CD4-positive, alpha-beta T cell (primary cell): ENCODE measurements at regions not wholly inside any gene's neighbourhood (a gene's known extent, or its start where the extent isn't known, plus 50 kb on each side); places are given as distances from the start of the nearest gene placed in this dataset.

Source experiments
- ATAC-seq: fragments of 200-7000 bp; cut with Tn5 transposase; one replicate; pipeline ENCODE4 v1.10.0; 2022; ENCODE audit warnings: mild to moderate bottlenecking; ENCODE audit not compliant: poor library complexity
- CTCF ChIA-PET: fragments of 350-600 bp; sonication (Branson Sonifier 250); formaldehyde crosslinking; loops from one replicate; lab custom pipeline; 2021; ENCODE audit warnings: antibody characterized with exemption, inconsistent platforms; lab: Charles Lee
- POLR2A ChIA-PET: fragments of 350-600 bp; sonication (Branson Sonifier 250); formaldehyde crosslinking; loops from one replicate; lab custom pipeline; 2021; ENCODE audit warnings: antibody characterized with exemption, inconsistent platforms; lab: Charles Lee
- DNase-seq, 14 experiments: peaks; one replicate each; pipeline ENCODE4 v3.0.0-alpha.2; 2013 to 2020; ENCODE audit warnings: mixed read lengths in 2 of 14
- H3K27ac ChIP-seq, 2 donors: one replicate each; pipeline versions ENCODE4 v1.5.1 to v1.7.0; 2013; ENCODE audit warnings: low read length in 2 of 2, low read depth in 1 of 2, mild to moderate bottlenecking in 1 of 2
- H3K27me3 ChIP-seq, 2 experiments: 1 replicate in 1 of 2; 2 replicates in 1 of 2; pipeline versions ENCODE4 v1.6.1 to v1.7.0; 2013; ENCODE audit warnings: low read length in 2 of 2, control low read depth in 1 of 2, mild to moderate bottlenecking in 1 of 2, moderate library complexity in 1 of 2; ENCODE audit not compliant: insufficient read depth in 2 of 2, control insufficient read depth in 1 of 2
- H3K36me3 ChIP-seq: one replicate; pipeline ENCODE4 v1.6.1; 2013; ENCODE audit warnings: low read length, control low read depth; ENCODE audit not compliant: insufficient read depth
- H3K4me1 ChIP-seq: one replicate; pipeline ENCODE4 v1.6.1; 2013; ENCODE audit warnings: low read length, control low read depth; ENCODE audit not compliant: insufficient read depth
- H3K4me3 ChIP-seq: one replicate; pipeline ENCODE4 v1.5.1; 2013; ENCODE audit warnings: mild to moderate bottlenecking, low read length, moderate library complexity
- H3K9me3 ChIP-seq, 2 experiments: 1 replicate in 1 of 2; 2 replicates in 1 of 2; pipeline versions ENCODE4 v1.6.1 to v1.7.0; 2013; ENCODE audit warnings: low read length in 2 of 2, mild to moderate bottlenecking in 2 of 2, control low read depth in 1 of 2, moderate library complexity in 1 of 2; ENCODE audit not compliant: control insufficient read depth in 1 of 2, insufficient read depth in 1 of 2
- H3K27ac Mint-ChIP-seq: one replicate; pipeline ENCODE4 v1.8.0; 2020; ENCODE audit warnings: mixed read lengths
- H3K27me3 Mint-ChIP-seq: one replicate; pipeline ENCODE4 v1.8.0; 2021; ENCODE audit warnings: mixed read lengths
- H3K36me3 Mint-ChIP-seq: one replicate; pipeline ENCODE4 v1.8.0; 2021; ENCODE audit warnings: low read depth, mixed read lengths
- H3K4me1 Mint-ChIP-seq: one replicate; pipeline ENCODE4 v1.8.0; 2021; ENCODE audit warnings: low read depth, mixed read lengths
- H3K4me3 Mint-ChIP-seq: one replicate; pipeline ENCODE4 v1.8.0; 2020; ENCODE audit warnings: mild to moderate bottlenecking, mixed read lengths
- H3K9me3 Mint-ChIP-seq: one replicate; pipeline ENCODE4 v1.8.0; 2020; ENCODE audit warnings: mixed read lengths
- intact Hi-C, 2 experiments: fragments of 100-400 bp; cut with DNase I in 1 of 2; cut with micrococcal nuclease in 1 of 2; formaldehyde crosslinking; loops; one replicate each; pipeline versions ENCODE4 v1.15.1 to v1.9.0; 2023 to 2025; cut with DNase I, micrococcal nuclease
- TF ChIP-seq, protein P1 (sequence below): fragments of 200-600 bp; IDR thresholded peaks from one replicate; pipeline ENCODE4 v1.8.0; 2022; ENCODE audit warnings: antibody characterized with exemption, mild to moderate bottlenecking

GRCh38 chr3:14274612-14274936 is 96.0 kb downstream of the LSM3 start:
- TF ChIP-seq, protein P1, sequence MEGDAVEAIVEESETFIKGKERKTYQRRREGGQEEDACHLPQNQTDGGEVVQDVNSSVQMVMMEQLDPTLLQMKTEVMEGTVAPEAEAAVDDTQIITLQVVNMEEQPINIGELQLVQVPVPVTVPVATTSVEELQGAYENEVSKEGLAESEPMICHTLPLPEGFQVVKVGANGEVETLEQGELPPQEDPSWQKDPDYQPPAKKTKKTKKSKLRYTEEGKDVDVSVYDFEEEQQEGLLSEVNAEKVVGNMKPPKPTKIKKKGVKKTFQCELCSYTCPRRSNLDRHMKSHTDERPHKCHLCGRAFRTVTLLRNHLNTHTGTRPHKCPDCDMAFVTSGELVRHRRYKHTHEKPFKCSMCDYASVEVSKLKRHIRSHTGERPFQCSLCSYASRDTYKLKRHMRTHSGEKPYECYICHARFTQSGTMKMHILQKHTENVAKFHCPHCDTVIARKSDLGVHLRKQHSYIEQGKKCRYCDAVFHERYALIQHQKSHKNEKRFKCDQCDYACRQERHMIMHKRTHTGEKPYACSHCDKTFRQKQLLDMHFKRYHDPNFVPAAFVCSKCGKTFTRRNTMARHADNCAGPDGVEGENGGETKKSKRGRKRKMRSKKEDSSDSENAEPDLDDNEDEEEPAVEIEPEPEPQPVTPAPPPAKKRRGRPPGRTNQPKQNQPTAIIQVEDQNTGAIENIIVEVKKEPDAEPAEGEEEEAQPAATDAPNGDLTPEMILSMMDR: no peak
- DNase-seq: no peak

DNA sequence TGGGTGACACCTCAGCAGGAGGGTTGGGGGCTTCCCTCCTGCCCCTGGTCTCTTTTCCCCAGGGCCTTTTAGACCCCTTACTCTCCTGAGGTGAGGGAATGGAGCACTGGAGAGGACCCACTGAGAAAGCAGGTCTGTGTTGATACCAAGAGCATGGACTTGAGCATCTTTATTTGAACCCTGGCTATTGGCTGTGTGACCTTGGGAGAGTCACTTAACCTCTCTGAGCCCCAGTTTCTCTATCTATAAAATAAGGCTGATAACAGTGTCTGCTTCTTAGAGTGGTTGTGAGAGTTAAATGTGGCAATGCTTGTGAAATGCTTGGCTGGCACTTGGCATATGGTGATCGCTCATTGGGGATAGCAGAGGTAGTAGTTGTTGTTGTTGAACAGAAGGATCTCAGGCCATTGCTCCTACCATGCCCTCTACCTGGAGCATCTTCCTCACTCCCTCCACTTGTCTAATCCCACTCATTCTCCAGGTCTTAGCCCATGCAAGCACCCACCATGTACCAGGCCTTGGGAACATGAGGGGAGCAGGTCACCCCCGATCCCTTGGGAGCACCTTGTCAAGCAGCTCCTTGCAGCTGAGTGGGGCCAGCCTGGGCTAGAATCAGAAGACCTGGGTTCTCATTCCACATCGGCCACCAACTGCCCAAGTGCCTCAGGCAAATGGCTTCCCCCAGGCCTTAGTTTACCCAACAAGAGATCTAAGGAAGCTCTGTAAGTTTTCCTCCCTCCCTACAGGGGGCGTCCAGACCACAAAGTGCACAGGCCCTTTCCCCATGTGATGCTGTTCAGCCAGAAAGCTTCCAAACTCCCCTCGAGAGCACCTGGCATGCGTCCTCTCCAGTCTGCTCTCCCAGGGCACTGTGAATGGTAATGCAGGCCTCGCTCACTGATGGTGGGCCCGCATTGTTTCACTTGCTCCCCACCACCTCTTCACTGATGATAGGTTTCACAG is 96.7 kb downstream of the LSM3 start:
- Mint-ChIP-seq H3K4me3 (no peak overlapping the region), H3K27me3 (no peaks in the 10 kb centered on the region), H3K4me1 (no peaks in the 10 kb centered on the region), H3K27ac (no peak overlapping the region), H3K36me3 (no peaks in the 10 kb centered on the region), H3K9me3 (no peaks in the 10 kb centered on the region)
- TF ChIP-seq, protein P1: no peak
- Histone ChIP-seq H3K9me3 (no peaks in the 10 kb centered on the region), H3K4me3 (no peak overlapping the region), H3K4me1 (no peaks in the 10 kb centered on the region), H3K36me3 (no peaks in the 10 kb centered on the region), H3K27ac (no peak overlapping the region), H3K27me3 (peaks cover 0 to 3% of the 10 kb centered on the region in 2 experiments)
- POLR2A ChIA-PET: no interaction called here
- DNase-seq: peak in 3 of 14 experiments; percentile 14 to 33 (median 18)
- intact Hi-C loops: no loop called here
- ATAC-seq: no peak
- CTCF ChIA-PET: no interaction called here

More at GRCh38 chr3:14274612-14274936, 96.0 kb downstream of the LSM3 start:
- Mint-ChIP-seq H3K4me3 (no peak overlapping the region), H3K27ac (no peak overlapping the region), H3K27me3 (no peaks in the 10 kb centered on the region), H3K36me3 (no peaks in the 10 kb centered on the region), H3K9me3 (no peaks in the 10 kb centered on the region), H3K4me1 (no peaks in the 10 kb centered on the region)
- peaks cover 0 to 3% of the 10 kb centered on the region in 2 experiments for H3K27me3 ChIP-seq
- no peaks in the 10 kb centered on the region for H3K36me3 ChIP-seq
- ChIA-PET POLR2A (no interaction called here), CTCF (no interaction called here)
- no peak overlapping the region for H3K4me3 ChIP-seq
- ATAC-seq: no peak
- no peaks in the 10 kb centered on the region for H3K9me3 ChIP-seq
- intact Hi-C loops: no loop called here
- H3K4me1 ChIP-seq: no peaks in the 10 kb centered on the region
- H3K27ac ChIP-seq: no peak overlapping the region

DNA sequence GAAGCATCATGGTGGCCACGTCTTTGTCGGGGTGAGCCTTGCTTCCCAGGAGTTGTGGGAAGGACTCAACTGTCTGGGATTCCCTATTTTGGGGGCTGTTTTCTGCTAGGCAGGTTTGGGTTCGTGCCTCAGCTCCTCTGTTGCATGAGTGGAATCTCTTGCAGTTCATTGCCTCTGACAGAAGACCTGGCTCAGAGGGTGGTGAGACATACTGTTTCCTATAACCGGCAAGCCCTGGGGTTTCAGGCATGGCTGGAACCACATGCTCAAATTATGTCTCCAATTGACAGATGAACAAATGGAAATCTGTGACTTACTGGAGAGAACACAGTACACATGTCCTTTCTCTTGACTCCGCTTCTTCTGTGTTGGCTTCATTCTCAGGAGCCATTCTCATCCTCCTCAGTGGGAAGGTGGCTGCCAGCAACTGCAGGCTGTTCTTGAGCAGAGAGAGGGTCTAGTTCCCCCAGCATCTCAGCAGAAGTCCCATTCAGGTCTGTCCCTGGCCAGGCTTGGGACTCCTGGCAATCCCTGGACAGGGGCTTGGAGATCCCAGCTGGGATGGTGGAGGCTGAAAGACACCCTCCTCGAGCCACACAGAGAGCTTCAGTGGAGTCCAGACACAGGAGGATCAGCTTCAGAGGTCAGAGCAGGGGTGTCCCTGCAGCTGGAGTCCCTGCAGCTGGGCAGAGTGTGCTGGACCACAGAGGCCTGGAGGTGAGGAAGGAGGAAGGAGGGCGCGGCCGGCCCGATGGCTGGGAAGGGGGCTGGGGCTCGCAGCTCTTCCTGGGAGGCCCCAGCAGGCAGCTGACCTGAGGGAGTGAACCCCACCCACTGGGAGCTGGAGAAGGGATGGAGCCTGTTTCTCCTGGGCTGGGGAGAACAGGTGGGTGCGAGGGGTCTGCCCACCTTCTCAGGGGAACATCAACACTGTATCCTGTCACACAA is 97.6 kb downstream of the LSM3 start:
- no peaks in the 10 kb centered on the region for H3K27me3 Mint-ChIP-seq
- H3K4me1 Mint-ChIP-seq: no peaks in the 10 kb centered on the region
- H3K9me3 Mint-ChIP-seq: no peaks in the 10 kb centered on the region
- H3K36me3 Mint-ChIP-seq: no peaks in the 10 kb centered on the region
- TF ChIP-seq, protein P1: no peak
- intact Hi-C loops: no loop called here
- no peak overlapping the region for H3K27ac Mint-ChIP-seq
- peaks cover 0 to 3% of the 10 kb centered on the region in 2 experiments for H3K27me3 ChIP-seq
- H3K27ac ChIP-seq: no peak overlapping the region
- DNase-seq: no peak
- H3K36me3 ChIP-seq: no peaks in the 10 kb centered on the region
- POLR2A ChIA-PET: no interaction called here
- CTCF ChIA-PET: no interaction called here
- no peaks in the 10 kb centered on the region for H3K4me1 ChIP-seq
- no peak overlapping the region for H3K4me3 Mint-ChIP-seq
- no peak for ATAC-seq
- H3K9me3 ChIP-seq: no peaks in the 10 kb centered on the region
- H3K4me3 ChIP-seq: no peak overlapping the region
